GM04504 (cell line): ENCODE measurements at regions not wholly inside any gene's neighbourhood (a gene's known extent, or its start where the extent isn't known, plus 50 kb on each side); places are given as distances from the start of the nearest gene placed in this dataset.
A peak's percentile ranks its signal among the peaks of the same experiment; 100 is the strongest.

Experiments used
- DNase-seq: peaks from one replicate; pipeline ENCODE4 v3.0.0-alpha.2; 2012; ENCODE audit warnings: low read depth

DNA sequence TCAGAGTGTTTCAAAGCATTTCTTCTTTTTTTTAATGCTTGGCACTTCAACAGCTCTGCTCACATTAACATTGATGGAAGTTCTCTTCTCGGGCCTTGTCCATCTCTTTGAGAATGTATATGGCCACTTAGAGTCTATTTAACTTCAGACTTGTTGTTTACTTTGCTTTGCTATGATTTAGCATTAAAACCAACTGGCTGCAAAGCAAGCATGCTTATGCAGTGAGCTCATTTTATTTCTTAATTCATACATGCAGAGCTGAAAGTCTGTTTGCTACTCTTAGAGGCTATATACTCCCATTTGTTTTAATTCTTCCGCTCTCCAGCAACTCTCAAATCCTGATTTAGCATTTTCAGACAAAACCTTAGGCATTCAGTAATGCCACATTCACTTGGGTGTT is 107.6 kb upstream of the PACRGL start:
- DNase-seq, result no peak

DNA sequence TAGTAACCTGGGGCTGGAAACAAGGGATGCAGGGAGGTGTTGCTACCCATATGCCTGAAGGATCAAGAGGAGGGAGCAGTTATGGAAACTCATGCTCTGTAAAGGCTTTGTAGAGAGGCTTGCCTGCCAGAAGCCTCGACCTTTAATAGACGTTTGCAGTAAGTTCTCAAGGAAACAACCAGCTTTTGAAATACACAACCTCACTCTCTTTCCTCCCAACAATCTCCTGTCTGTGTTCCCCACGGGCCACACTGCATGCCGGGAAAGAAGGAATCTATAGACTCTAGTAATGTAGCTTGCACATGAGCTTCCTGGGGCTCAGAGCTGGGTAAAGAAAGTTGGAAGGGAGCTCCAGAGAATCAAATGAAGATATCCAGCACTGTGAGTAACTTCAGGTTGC is 101.6 kb upstream of the PACRGL start:
- DNase-seq, result no peak

- peak; percentile 35 for DNase-seq
Observed at GRCh38 chr4:20603671-20604313, 96.5 kb upstream of the PACRGL start.

DNA sequence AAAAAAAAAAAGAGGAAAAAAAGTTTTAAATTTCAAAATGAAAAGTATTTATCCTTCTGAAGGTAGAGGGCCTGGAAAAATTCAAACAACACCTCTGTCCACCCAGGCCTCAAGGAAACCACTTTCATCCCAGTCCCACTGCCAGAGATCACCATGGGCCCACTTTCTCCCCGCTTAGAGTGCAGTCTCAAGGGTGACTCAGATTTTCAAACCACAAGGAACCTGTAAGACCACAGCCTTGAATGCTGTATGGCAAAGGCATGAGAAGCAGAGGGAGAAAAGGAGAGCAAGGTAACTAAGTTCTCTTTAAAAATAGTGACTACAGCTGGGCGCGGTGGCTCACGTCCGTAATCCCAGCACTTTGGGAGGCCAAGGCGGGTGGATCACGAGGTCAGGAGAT is 87.9 kb upstream of the PACRGL start:
- DNase-seq, result no peak

GRCh38 chr4:20614816-20615215 is 85.4 kb upstream of the PACRGL start:
- no peak for DNase-seq

DNA sequence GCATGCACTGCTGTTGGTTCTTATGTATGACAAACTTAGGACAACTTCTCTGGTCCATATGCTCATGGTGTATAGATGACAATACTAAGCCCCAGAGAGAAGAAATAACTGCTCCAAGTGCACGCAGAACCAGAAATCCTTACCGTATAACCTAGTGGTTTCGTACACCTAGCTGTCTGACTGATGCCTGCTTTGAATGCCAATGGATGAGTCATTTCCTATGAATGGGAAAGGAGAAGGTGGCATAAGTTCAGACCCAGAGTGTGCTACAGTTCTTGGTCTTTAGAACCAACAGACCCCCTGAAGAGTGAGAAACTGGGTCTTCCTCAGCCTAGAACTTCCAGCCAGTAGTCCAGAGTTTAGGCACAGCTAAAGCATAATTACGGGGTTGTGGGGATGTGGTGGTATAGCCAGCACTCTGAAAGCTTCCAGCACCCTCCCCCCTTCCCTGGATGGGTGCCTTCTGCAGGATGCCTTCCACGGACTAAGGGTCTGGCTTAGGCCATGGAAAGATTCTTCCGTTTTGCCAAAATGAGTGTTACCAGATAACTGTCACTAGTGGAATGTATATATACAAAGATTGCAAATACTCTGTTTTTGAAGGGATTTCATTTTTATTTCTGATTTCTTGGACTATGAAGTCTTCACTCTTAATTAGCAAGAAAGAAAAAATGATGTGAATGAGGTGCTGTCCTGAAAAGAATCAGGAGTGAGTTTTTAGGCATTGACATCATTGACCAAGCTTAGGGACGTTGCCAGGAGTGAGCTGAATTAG is 84.6 kb upstream of the PACRGL start:
- no peak for DNase-seq

DNA sequence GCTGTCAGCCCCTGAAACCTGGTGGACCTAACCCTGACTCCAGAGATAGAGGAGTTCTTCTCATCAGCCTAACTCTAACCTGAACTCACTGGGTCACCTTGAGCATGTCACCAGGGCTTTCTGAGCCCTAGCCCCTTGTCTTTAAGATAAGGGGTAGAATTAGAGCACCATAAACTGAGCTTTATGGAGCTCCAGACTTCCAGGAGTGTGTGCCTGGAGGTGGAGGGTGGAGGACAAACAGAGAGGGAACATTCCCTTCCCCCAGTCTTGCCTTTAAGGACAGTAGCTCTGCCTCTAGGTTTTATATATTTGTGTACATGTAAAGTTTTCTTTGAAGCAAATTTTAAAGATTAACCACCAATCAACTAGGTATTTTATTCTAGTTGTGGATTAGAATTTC is 83.9 kb upstream of the PACRGL start:
- DNase-seq, result no peak

DNA sequence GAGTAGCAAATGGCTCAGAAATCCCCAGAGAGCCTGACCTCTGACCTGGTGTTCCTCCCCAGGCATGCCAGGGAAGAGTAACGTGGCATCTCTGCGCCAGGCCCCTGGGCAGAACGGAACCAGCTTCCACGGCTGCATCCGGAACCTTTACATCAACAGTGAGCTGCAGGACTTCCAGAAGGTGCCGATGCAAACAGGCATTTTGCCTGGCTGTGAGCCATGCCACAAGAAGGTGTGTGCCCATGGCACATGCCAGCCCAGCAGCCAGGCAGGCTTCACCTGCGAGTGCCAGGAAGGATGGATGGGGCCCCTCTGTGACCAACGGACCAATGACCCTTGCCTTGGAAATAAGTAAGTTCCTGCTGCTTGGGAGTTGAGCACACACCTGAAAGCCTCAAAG is 83.4 kb upstream of the PACRGL start:
- no peak for DNase-seq

DNA sequence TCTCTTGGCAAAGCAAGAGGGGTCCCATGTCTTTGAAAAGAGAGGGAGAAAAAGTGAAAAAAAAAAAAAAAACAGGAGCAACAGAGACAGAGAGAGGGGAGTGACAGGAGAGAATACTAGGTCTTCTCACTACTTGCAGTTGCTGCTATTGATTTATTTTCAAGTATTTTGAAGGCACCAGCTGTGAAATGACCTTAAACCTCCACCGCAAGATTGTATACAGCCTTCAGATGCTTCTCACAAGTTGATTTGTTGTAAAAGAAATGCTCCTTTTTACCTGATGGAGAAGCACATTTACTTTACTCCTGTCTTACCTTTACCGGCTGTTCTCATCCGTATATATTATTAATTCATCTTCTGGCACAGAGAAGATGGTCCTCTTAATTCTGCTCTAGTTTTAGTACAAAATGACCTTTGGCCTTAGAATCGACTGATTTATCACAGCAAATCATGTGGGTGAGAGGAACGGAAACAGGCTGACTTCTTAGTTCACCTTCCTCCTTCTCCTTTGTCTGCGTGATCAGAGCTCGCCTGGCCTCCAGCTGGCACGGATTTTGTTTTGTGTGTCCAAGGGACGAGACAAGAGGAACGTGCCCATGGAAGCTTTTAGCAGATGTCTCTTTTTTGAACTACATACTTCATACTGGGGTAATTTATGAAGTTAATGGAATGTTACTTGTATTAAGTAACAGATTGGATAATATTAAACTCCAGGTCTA is 82.4 kb upstream of the PACRGL start:
- DNase-seq, result no peak

DNA sequence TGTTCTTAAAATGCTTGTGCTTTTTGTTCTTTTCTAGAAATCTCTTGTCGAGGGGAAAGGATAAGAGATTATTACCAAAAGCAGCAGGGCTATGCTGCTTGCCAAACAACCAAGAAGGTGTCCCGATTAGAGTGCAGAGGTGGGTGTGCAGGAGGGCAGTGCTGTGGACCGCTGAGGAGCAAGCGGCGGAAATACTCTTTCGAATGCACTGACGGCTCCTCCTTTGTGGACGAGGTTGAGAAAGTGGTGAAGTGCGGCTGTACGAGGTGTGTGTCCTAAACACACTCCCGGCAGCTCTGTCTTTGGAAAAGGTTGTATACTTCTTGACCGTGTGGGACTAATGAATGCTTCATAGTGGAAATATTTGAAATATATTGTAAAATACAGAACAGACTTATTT is 81.5 kb upstream of the PACRGL start:
- DNase-seq, result no peak

DNA sequence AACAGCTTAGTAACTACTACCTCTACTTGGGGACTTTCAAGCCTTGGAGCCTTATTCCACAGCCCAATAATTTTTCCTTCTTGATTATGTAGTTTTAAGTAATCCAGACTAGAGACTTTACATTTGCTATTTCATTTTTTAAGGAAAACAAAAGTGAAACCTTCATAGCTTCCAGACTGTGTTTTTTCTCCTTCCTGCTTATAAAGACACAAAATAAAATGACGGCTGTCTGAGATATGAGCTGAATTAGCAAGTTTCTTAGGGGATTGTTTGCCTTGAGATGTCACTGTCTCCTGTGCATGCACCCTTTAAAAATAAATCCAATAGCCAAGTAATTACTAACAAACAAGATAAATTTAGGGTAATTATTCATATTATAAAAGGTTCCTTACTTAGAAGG is 78.8 kb upstream of the PACRGL start:
- DNase-seq, result no peak

- no peak for DNase-seq
Observed at GRCh38 chr4:20622701-20623100, 77.6 kb upstream of the PACRGL start.

DNA sequence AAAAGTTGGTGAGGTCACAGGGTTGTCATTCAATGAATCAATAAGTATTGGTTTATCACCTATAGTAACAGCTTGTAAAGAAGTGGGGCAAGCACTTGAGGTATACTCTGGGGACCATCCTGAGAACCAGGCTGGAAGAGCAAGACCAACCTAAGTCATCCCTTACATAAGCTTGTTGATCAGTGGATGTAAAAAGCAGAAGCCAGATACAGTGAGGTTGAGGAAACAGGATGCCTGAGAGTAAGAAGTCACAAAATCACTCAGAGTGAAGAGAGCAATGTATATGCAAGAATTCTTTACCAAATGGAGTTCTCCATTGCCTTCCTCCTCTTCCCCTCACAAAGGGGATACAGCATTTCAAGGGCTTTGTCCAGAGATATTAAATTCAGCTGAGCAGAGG is 76.3 kb upstream of the PACRGL start:
- no peak for DNase-seq

DNA sequence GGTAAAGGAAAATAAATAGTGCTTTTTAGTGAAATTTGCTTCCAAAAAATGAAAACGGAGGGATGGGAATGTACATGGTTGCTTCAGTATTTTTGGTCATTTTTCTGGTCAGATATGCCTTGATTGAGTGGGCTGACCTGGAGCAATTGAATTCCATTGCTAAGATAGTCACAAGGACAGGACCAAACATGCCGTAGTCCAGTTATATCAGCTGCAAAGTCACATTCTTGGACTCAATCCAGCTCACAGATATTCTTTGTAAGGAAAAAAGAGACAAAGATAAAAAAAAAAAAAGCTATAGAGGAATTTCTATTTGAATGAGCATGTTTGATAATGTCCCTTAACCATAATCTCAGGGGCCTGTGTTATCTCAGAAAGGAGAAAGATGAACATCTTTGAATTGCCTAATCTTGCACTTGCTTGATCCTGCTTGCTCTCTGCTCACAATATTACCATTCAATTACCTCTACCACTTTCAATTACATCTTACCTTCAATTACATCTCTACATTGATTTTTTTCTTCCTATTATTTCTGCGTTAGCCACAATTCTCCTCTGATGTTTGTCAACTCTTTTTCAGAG is 75.4 kb upstream of the PACRGL start:
- no peak for DNase-seq

- DNase-seq, result no peak
Observed at GRCh38 chr4:20625426-20625825, 74.8 kb upstream of the PACRGL start.

- DNase-seq, result no peak
Observed at GRCh38 chr4:20626326-20627005, 73.8 kb upstream of the PACRGL start.

GRCh38 chr4:20627866-20628265 is 72.4 kb upstream of the PACRGL start:
- DNase-seq, result no peak

GRCh38 chr4:20629186-20630106 is 70.8 kb upstream of the PACRGL start:
- no peak for DNase-seq

DNA sequence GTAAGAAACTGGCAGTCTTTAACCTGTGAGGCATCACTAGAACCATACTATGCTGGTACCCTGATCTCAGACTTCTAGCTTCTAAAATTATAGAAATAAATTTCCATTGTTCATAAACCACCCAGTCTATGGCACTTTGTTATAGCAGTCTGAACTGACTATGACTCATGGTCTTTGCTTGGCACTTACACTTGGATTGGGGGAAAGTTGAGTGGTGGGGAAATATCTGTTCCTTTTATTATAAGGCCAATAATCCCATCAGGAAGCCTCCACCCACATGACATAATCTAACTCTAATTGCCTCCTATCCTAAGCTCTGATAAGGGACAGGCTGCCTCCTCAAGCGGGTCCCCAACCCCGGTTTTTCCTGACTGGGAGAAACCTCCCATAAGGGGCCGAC is 61.4 kb upstream of the PACRGL start:
- no peak for DNase-seq

- no peak for DNase-seq
Observed at GRCh38 chr4:20639346-20639745, 60.9 kb upstream of the PACRGL start.

DNA sequence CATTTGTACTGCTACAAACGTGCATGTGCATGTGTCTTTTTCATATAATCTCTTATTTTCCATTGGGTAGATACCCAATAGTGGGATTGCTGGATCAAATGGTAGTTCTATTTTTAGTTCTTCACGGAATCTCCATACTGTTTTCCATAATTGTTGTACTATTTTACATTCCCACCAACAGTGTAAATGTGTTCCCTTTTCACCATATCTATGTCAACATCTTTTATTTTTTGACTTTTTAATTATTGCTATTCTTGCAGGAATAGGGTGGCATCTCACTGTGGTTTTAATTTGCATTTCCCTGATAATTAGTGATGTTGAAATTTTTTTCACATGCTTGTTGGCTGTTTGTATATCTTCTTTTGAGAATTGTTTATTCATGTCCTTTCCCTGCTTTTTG is 59.3 kb upstream of the PACRGL start:
- DNase-seq, result no peak
